H1 (cell line): ENCODE measurements at regions not wholly inside any gene's neighbourhood (a gene's known extent, or its start where the extent isn't known, plus 50 kb on each side); places are given as distances from the start of the nearest gene placed in this dataset.

Source experiments
- CTCF ChIA-PET: fragments of 300-600 bp; sonication (Branson Sonifier 250); formaldehyde crosslinking; loops from one replicate; lab custom pipeline; 2021; ENCODE audit not compliant: partially characterized antibody; lab: Charles Lee
- POLR2A ChIA-PET: fragments of 300-600 bp; sonication (Branson Sonifier 250); formaldehyde crosslinking; loops from one replicate; lab custom pipeline; 2021; ENCODE audit warnings: inconsistent platforms; ENCODE audit not compliant: partially characterized antibody; lab: Charles Lee
- DNase-seq, 2 experiments: peaks; one replicate each; pipeline versions ENCODE4 v3.0.0 to v3.0.0-alpha.2; 2010 to 2022; ENCODE audit warnings: low spot score in 2 of 2, low read depth in 1 of 2, mixed read lengths in 1 of 2
- FAIRE-seq: peaks from 2 replicates; lab custom pipeline; 2011; peaks lifted over from hg19 to GRCh38; lab: Jason Lieb, UNC
- H2AFZ ChIP-seq: 2 replicates; pipeline ENCODE4 v1.8.1; 2012; ENCODE audit warnings: low read length, inconsistent platforms
- H2AK5ac ChIP-seq: 2 replicates; pipeline ENCODE4 v1.6.1; 2013; ENCODE audit warnings: low read depth, low read length
- H2BK120ac ChIP-seq: replicated peaks from 2 replicates; pipeline ENCODE3; 2013; ENCODE audit warnings: low read depth, low read length, inconsistent platforms
- H2BK12ac ChIP-seq: 2 replicates; pipeline ENCODE4 v1.6.1; 2013; ENCODE audit warnings: low read depth, low read length
- H2BK15ac ChIP-seq: 2 replicates; pipeline ENCODE4 v1.6.1; 2013; ENCODE audit warnings: low read length
- H2BK20ac ChIP-seq: 2 replicates; pipeline ENCODE4 v1.6.1; 2013; ENCODE audit warnings: low read length
- H2BK5ac ChIP-seq: 2 replicates; pipeline ENCODE4 v1.6.1; 2013; ENCODE audit warnings: low read depth, low read length
- H3K14ac ChIP-seq: 2 replicates; pipeline ENCODE4 v1.6.1; 2013; ENCODE audit warnings: inconsistent platforms; ENCODE audit not compliant: insufficient read length
- H3K18ac ChIP-seq: 2 replicates; pipeline ENCODE4 v1.6.1; 2013; ENCODE audit warnings: low read length; ENCODE audit errors: extremely low read depth
- H3K23ac ChIP-seq: 2 replicates; pipeline ENCODE4 v1.6.1; 2013; ENCODE audit warnings: inconsistent platforms; ENCODE audit not compliant: insufficient read length
- H3K23me2 ChIP-seq: 2 replicates; pipeline ENCODE4 v1.6.1; 2013; ENCODE audit warnings: low read depth, low read length
- H3K27ac ChIP-seq: 2 replicates; pipeline ENCODE4 v1.6.1; 2011; ENCODE audit warnings: low read depth, low read length, inconsistent platforms
- H3K27me3 ChIP-seq, 4 experiments: replicated peaks in 1 of 4; 1 replicate in 1 of 4; 2 replicates in 3 of 4; pipeline versions ENCODE4 v1.6.1 to v1.8.1; 2011 to 2013; ENCODE audit warnings: low read length in 3 of 4, mild to moderate bottlenecking in 3 of 4, inconsistent platforms in 2 of 4, mixed read lengths in 2 of 4, moderate library complexity in 1 of 4; ENCODE audit not compliant: control insufficient read depth in 3 of 4, insufficient read depth in 3 of 4; ENCODE audit errors: extremely low read depth in 1 of 4
- H3K36me3 ChIP-seq, 4 experiments: 2 replicates each; pipeline versions ENCODE4 v1.6.1 to v1.8.1; 2011 to 2013; ENCODE audit warnings: mild to moderate bottlenecking in 4 of 4, low read length in 3 of 4, moderate library complexity in 2 of 4, control low read depth in 1 of 4, inconsistent platforms in 1 of 4; ENCODE audit not compliant: insufficient read depth in 4 of 4, control insufficient read depth in 2 of 4
- H3K4ac ChIP-seq: replicated peaks from 2 replicates; pipeline ENCODE3; 2013; ENCODE audit warnings: low read length, low read depth, mixed read lengths, inconsistent platforms; ENCODE audit not compliant: insufficient read length
- H3K4me1 ChIP-seq, 4 experiments: replicated peaks in 1 of 4; 1 replicate in 1 of 4; 2 replicates in 3 of 4; pipeline versions ENCODE4 v1.6.1 to v1.8.1; 2011 to 2013; ENCODE audit warnings: low read length in 3 of 4, inconsistent platforms in 2 of 4, mixed read lengths in 1 of 4; ENCODE audit not compliant: insufficient read depth in 4 of 4, control insufficient read depth in 3 of 4
- H3K4me2 ChIP-seq, 2 experiments: 2 replicates each; pipeline versions ENCODE4 v1.6.1 to v1.8.1; 2011 to 2013; ENCODE audit warnings: low read depth in 2 of 2, low read length in 2 of 2, control low read depth in 1 of 2, inconsistent platforms in 1 of 2, mild to moderate bottlenecking in 1 of 2; ENCODE audit not compliant: insufficient read depth in 1 of 2
- H3K4me3 ChIP-seq, 4 experiments: fragments of 200-600, 300-600 bp in 1 of 4; sonication (generic), shearing (Covaris generic), sonication (Bioruptor Twin) in 1 of 4; 2 replicates each; pipeline versions ENCODE4 v1.5.1 to v1.8.1; 2011 to 2016; ENCODE audit warnings: low read length in 4 of 4, low read depth in 3 of 4, control low read depth in 2 of 4, inconsistent platforms in 2 of 4, mild to moderate bottlenecking in 2 of 4, mixed read lengths in 1 of 4, moderate library complexity in 1 of 4; ENCODE audit not compliant: insufficient read depth in 2 of 4; ENCODE audit errors: extremely low read depth in 1 of 4
- H3K56ac ChIP-seq: replicated peaks from 2 replicates; pipeline ENCODE3; 2013; ENCODE audit warnings: low read depth, mild to moderate bottlenecking, mixed read lengths, low read length, inconsistent platforms; ENCODE audit not compliant: insufficient read length
- H3K79me1 ChIP-seq: 2 replicates; pipeline ENCODE4 v1.6.1; 2013; ENCODE audit warnings: low read depth, low read length, control low read depth
- H3K79me2 ChIP-seq, 2 experiments: 2 replicates each; pipeline versions ENCODE4 v1.6.1 to v1.8.1; 2012 to 2013; ENCODE audit warnings: low read length in 2 of 2, mild to moderate bottlenecking in 2 of 2, inconsistent platforms in 1 of 2; ENCODE audit not compliant: insufficient read depth in 2 of 2, control insufficient read depth in 1 of 2
- H3K9ac ChIP-seq, 4 experiments: replicated peaks in 1 of 4; 1 replicate in 1 of 4; 2 replicates in 3 of 4; pipeline versions ENCODE4 v1.6.1 to v1.8.1; 2011 to 2013; ENCODE audit warnings: low read depth in 3 of 4, low read length in 3 of 4, control low read depth in 2 of 4, mild to moderate bottlenecking in 2 of 4, moderate library complexity in 2 of 4, inconsistent platforms in 1 of 4; ENCODE audit errors: extremely low read depth in 1 of 4
- H3K9me3 ChIP-seq, 2 experiments: 2 replicates each; pipeline versions ENCODE4 v1.6.1 to v1.8.1; 2012 to 2013; ENCODE audit warnings: mild to moderate bottlenecking in 2 of 2, moderate library complexity in 2 of 2, control low read depth in 1 of 2, inconsistent platforms in 1 of 2, low read depth in 1 of 2, low read length in 1 of 2, mixed read lengths in 1 of 2; ENCODE audit not compliant: insufficient read depth in 2 of 2
- H4K20me1 ChIP-seq, 2 experiments: replicated peaks in 1 of 2; 2 replicates each; pipeline versions ENCODE3 to v1.8.1; 2011 to 2013; ENCODE audit warnings: inconsistent platforms in 2 of 2, low read length in 2 of 2, mild to moderate bottlenecking in 1 of 2; ENCODE audit not compliant: insufficient read depth in 2 of 2, control insufficient read depth in 1 of 2
- H4K5ac ChIP-seq: 2 replicates; pipeline ENCODE4 v1.6.1; 2013; ENCODE audit warnings: low read length, low read depth, mixed read lengths, inconsistent platforms; ENCODE audit not compliant: insufficient read length
- H4K8ac ChIP-seq: 2 replicates; pipeline ENCODE4 v1.8.0; 2013; ENCODE audit warnings: mild to moderate bottlenecking, moderate library complexity, low read length, inconsistent platforms; ENCODE audit not compliant: insufficient read depth; ENCODE audit errors: extremely low read depth
- H4K91ac ChIP-seq: replicated peaks from 2 replicates; pipeline ENCODE3; 2013; ENCODE audit warnings: low read length, mixed read lengths, inconsistent platforms; ENCODE audit not compliant: insufficient read length
- ASH2L ChIP-seq: fragments of 200-600, 300-600 bp; sonication (generic); IDR thresholded peaks from one replicate; pipeline ENCODE4 v1.7.1; 2017; ENCODE audit warnings: low read length
- BACH1 ChIP-seq: IDR thresholded peaks from 2 replicates; pipeline ENCODE4 v1.6.1; 2012; ENCODE audit warnings: low read length, improper control_type of control experiment
- BRCA1 ChIP-seq: IDR thresholded peaks from 2 replicates; pipeline ENCODE4 v1.6.1; 2012; ENCODE audit warnings: low read depth, low read length, improper control_type of control experiment
- CBX5 ChIP-seq: fragments of 300-800, 300-1000 bp; sonication (generic); IDR thresholded peaks from 2 replicates; pipeline ENCODE4 v1.7.1; 2016; ENCODE audit warnings: antibody characterized with exemption, low read length, low read depth
- CBX8 ChIP-seq: fragments of 300-800, 300-1000 bp; sonication (generic); IDR thresholded peaks from 2 replicates; pipeline ENCODE4 v1.7.1; 2016; ENCODE audit warnings: low read depth, low read length, borderline replicate concordance
- FOSL1 ChIP-seq: IDR thresholded peaks from 2 replicates; pipeline ENCODE4 v1.6.1; 2011; ENCODE audit warnings: mild to moderate bottlenecking, low read depth, low read length, moderate library complexity; ENCODE audit not compliant: insufficient read depth
- KDM1A ChIP-seq: fragments of 200-600, 300-600 bp; sonication (generic); IDR thresholded peaks from 2 replicates; pipeline ENCODE4 v1.7.1; 2016; ENCODE audit warnings: mild to moderate bottlenecking, low read length, borderline replicate concordance
- KDM5A ChIP-seq: fragments of 200-600 bp; IDR thresholded peaks from 2 replicates; pipeline ENCODE4 v1.7.1; 2012; ENCODE audit warnings: mild to moderate bottlenecking, low read length, inconsistent platforms, mixed read lengths
- POLR2AphosphoS5 ChIP-seq: IDR thresholded peaks from 2 replicates; pipeline ENCODE4 v1.6.1; 2011; ENCODE audit warnings: low read depth, low read length
- SIX5 ChIP-seq: IDR thresholded peaks from 2 replicates; pipeline ENCODE4 v1.6.1; 2011; ENCODE audit warnings: mild to moderate bottlenecking, low read depth, low read length
- SP1 ChIP-seq: IDR thresholded peaks from 2 replicates; pipeline ENCODE4 v1.6.1; 2011; ENCODE audit warnings: low read depth, low read length
- SUZ12 ChIP-seq: fragments of 200-600 bp; sonication (generic); IDR thresholded peaks from 2 replicates; pipeline ENCODE4 v1.6.1; 2012; ENCODE audit warnings: mild to moderate bottlenecking, inconsistent platforms, low read length, moderate library complexity, mixed read lengths
- TEAD4 ChIP-seq: IDR thresholded peaks from 2 replicates; pipeline ENCODE4 v1.6.1; 2012; ENCODE audit warnings: low read depth, low read length, inconsistent platforms, mixed read lengths
- WGBS, 2 experiments: shearing (Covaris generic) in 1 of 2; methylation state at CpG; one replicate each; pipeline versions ENCODE4 v1.1.6 to v1.1.7; 2013 to 2015; ENCODE audit warnings: low lambda C conversion rate in 2 of 2, mixed read lengths in 2 of 2, inconsistent platforms in 1 of 2, low coverage in 1 of 2, missing lambda C conversion rate in 1 of 2; ENCODE audit not compliant: insufficient replicate concordance in 2 of 2, insufficient coverage in 1 of 2, insufficient read length in 1 of 2; ENCODE audit errors: extremely low coverage in 1 of 2, missing lambda C conversion rate in 1 of 2; 5-methylcytosine and 5-hydroxymethylcytosine counted together
- TF ChIP-seq, protein P1 (sequence below): IDR thresholded peaks from 2 replicates; pipeline ENCODE4 v1.6.1; 2011; ENCODE audit warnings: low read depth, mild to moderate bottlenecking, low read length; ENCODE audit not compliant: insufficient read depth

DNA sequence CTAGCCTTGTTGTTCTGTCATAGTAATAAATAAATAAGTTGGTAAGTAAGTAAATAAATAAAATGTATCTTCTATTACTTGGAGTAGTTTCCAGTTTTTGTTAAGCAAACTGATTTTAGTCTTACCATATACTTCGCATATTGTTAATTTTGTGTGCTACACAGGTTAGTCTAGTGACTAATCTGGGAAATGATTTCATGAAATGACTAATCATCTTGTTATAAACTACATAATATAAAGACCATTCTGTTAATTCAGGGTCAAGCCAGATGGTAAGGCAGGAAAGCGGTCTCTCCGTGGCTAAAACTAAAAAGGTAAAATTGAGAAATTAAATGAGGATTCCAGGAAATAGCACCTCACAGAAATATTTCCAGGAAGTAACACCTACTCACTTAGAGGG is 58.5 kb upstream of the FOXP2 start (continued):
- TF ChIP-seq TEAD4 = no peak

DNA sequence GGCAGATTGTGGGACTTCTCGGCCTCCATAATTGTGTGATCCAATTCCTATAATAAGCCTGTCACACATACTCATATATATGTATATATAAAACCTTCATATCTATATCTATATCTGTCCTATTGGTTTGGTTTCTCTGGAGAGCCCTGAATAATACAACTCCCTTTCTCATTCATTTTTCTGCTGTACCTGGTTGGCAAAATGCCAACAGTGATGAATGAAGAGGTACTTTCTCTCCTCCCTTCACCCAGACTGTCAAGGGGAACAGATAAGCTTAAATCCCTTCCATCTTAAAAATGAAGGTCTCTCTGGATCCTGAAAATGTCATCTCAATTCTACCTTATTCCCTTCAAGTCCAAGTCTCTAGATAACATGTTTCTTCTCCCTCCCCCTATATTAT is 60.3 kb upstream of the FOXP2 start:
- H3K36me3 ChIP-seq = no peaks in the 10 kb centered on the region
- H2BK20ac ChIP-seq = no peak overlapping the region
- no peaks in the 10 kb centered on the region; a peak in 1 of 7 replicates for H3K27me3 ChIP-seq
- H3K27ac ChIP-seq = no peak overlapping the region
- FAIRE-seq = no peak
- H3K23me2 ChIP-seq = no peaks in the 10 kb centered on the region
- no peak for DNase-seq
- no peaks in the 10 kb centered on the region for H3K79me1 ChIP-seq
- ChIA-PET CTCF (no interaction called here), POLR2A (no interaction called here)
- no peak overlapping the region for H4K5ac ChIP-seq
- no peak overlapping the region for H3K4me3 ChIP-seq
- H2BK12ac ChIP-seq = no peak overlapping the region
- no peak overlapping the region for H2BK5ac ChIP-seq
- H3K4ac ChIP-seq = no peak overlapping the region
- H4K91ac ChIP-seq = no peak overlapping the region
- no peak overlapping the region for H3K23ac ChIP-seq
- H3K9ac ChIP-seq = no peak overlapping the region
- H2BK120ac ChIP-seq = no peak overlapping the region
- H3K14ac ChIP-seq = no peak overlapping the region
- H2AK5ac ChIP-seq = no peak overlapping the region
- H4K8ac ChIP-seq = no peak overlapping the region
- no peak overlapping the region for H2AFZ ChIP-seq
- H2BK15ac ChIP-seq = no peak overlapping the region
- H3K56ac ChIP-seq = no peak overlapping the region
- H3K79me2 ChIP-seq = no peaks in the 10 kb centered on the region
- no peaks in the 10 kb centered on the region for H4K20me1 ChIP-seq
- H3K4me2 ChIP-seq = no peak overlapping the region
- H3K9me3 ChIP-seq = 0 out of 4 replicates have a peak, but pooled peaks cover 0 to 3% of the 10 kb centered on the region in 2 experiments
- 100% methylated on average over 1 of the region's 1 CpG; no CpG with 5 or more reads in 1 of the 2 experiments for WGBS, 2 experiments
- no peak overlapping the region for H3K18ac ChIP-seq
- H3K4me1 ChIP-seq = no peaks in the 10 kb centered on the region
- no peak for TF ChIP-seq ASH2L
- no peak for TF ChIP-seq CBX5
- TF ChIP-seq FOSL1 = no peak
- TF ChIP-seq KDM1A = no peak
- TF ChIP-seq, protein P1, sequence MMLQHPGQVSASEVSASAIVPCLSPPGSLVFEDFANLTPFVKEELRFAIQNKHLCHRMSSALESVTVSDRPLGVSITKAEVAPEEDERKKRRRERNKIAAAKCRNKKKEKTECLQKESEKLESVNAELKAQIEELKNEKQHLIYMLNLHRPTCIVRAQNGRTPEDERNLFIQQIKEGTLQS = no peak
- no peak for TF ChIP-seq CBX8
- TF ChIP-seq KDM5A = no peak
- no peak for TF ChIP-seq SIX5
- TF ChIP-seq BRCA1 = no peak
- TF ChIP-seq BACH1 = no peak
- TF ChIP-seq SUZ12 = no peak
- no peak for TF ChIP-seq POLR2AphosphoS5
- TF ChIP-seq SP1 = no peak
